Fibroblast of lung (primary cell): ENCODE measurements at regions not wholly inside any gene's neighbourhood (a gene's known extent, or its start where the extent isn't known, plus 50 kb on each side); places are given as distances from the start of the nearest gene placed in this dataset.

Experiments
- CTCF ChIP-seq, 2 donors: IDR thresholded peaks in 1 of 2; conservative IDR thresholded peaks in 1 of 2; 1 replicate in 1 of 2; 2 replicates in 1 of 2; pipeline ENCODE4 v1.5.1; 2011 to 2012; ENCODE audit warnings: low read length in 2 of 2, control low read depth in 1 of 2, inconsistent platforms in 1 of 2, low read depth in 1 of 2, mild to moderate bottlenecking in 1 of 2
- EZH2 ChIP-seq: IDR thresholded peaks from 2 replicates; pipeline ENCODE4 v1.5.1; 2012; ENCODE audit warnings: low read length, control low read depth, mild to moderate bottlenecking; ENCODE audit errors: missing control alignments

- no peak for TF ChIP-seq CTCF (conservative IDR thresholded peaks at IDR 0.05 in 1 of 2, IDR thresholded peaks at IDR 0.05 in 1 of 2; ENCODE audit: low read depth in 1 of 2, low read length in 2 of 2)
- TF ChIP-seq EZH2: peak; percentile 63
These were observed 164.5 kb upstream of the CACNA1E start for GRCh38 chr1:181318858-181319235.
